CD4-positive, alpha-beta T cell treated with Interleukin-6 for 4 hours (primary cell): ENCODE measurements at regions not wholly inside any gene's neighbourhood (a gene's known extent, or its start where the extent isn't known, plus 50 kb on each side); places are given as distances from the start of the nearest gene placed in this dataset.
"Not testable (repeated sequence)": the region's sequence is repeated elsewhere in the genome, so short reads cannot be mapped to it uniquely, and the experiment has no call there.

Source experiments
- DNase-seq: peaks from one replicate; pipeline ENCODE4 v3.0.0-alpha.2; 2020; ENCODE audit warnings: mixed read lengths

DNA sequence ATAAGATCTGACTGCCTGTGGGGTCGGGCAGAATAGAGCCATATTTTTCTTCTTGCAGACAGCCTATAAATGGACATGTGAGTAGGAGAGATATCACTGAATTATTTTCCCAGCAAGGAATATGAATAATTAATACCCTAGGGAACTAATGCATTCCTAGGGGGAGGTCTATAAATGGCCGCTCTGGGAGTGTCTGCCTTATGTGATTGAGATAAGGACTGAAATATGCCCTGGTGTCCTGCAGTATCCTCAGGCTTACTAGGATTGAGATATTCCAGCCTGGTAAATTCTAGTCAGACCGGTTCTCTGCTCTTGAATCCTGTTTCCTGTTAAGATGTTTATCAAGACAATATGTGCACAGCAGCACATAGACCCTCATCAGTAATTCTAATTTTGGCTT, 1399.4 kb downstream of the GATA3 start:
- DNase-seq, result not testable (repeated sequence)

DNA sequence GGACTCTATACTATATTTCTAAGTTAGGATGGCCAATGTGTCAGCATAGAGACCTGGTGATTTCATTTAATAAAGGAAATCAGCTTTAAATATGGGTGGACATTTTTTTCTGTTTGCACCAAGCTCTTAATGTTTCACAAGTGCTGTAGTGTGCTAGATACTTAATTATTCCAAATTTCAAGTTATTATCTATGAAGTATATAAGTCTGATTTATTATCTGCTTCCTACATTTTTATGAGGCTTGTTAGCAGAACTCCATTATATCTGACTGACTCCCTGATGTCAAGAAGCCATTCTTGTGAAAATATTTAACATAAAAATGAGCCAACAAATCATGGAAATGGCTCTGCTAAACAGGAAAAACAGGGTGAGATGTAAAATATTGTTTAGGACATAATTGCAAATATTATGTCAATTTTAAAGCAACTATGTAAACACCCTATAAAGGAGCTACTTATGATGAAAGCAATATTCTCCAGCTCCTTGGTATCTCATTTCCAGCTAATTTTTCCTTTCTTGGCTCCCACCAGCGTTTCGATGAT, 1415.2 kb downstream of the GATA3 start:
- no peak for DNase-seq

DNA sequence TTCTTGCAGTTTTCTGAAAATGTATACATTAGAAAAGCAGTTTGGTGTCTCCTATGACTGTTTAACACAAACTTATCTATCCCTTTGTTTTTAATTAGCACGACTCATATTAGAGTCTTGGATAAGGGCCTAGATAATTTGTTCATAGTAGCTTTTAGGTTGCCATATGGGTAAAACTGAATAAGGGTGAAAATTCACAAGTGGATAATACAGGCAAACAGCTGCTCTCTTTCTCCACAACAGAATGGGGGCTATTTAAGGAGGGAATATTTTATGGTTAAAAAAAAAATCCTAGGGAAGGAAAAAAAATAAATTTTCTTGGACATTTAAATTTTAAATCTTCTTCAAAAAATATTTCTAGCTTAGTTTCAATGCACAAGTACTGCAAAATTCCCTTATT, 1416.1 kb downstream of the GATA3 start:
- DNase-seq, result no peak

DNA sequence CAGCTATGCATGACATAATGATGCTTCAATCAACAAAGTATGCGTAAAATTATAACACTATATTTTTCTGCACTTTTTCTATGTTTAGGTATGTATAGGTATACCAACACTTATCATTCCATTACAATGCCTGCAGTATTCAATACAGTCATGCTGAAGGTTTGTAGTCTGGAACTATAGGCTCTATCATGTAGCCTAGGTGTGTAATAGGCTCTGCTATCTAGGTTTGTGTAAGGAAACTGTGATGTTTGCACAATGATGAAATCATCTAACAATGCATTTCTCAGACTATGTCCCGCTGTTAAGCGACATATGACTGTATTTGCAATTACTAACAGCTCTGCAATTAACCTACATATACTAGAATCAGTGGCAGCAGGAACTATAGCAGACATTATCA, 1447.5 kb downstream of the GATA3 start:
- DNase-seq, result no peak

DNA sequence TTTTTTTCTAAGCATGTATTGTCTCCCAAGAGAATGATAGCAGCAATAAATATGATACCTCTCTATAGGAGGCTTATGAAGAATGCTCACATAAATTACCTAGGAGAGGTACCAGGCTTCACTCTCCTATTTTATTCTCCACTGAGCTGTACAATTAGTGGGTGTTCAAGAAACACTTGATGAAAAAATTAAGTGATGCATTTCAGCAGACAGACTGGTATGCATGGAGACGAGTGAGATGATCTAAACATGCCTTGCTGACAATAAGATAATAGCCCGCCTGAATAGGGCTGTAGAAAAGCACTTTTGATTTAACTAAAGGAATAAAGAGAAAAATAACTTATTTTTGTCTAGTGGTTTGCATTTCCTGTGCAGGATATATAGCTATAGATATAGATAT, 1449.7 kb downstream of the GATA3 start:
- no peak for DNase-seq

DNA sequence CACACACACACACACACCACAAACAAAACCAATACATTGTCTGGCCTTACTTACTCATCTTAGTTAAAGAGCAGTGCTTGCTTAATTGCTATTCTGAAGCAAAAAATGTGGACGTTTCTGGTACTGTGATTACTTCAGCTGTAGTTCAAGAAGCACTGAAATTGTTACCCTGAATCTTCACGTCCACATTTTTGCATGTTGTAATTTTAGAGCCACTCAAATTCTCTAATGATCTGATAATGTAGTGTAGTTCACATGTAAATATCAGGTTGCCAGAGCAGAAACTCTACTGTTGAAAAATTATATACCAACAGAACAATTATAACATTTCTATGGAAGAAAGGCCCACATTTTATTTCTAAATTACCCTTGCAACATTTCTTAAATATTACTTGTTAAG, 1451.1 kb downstream of the GATA3 start:
- no peak for DNase-seq

DNA sequence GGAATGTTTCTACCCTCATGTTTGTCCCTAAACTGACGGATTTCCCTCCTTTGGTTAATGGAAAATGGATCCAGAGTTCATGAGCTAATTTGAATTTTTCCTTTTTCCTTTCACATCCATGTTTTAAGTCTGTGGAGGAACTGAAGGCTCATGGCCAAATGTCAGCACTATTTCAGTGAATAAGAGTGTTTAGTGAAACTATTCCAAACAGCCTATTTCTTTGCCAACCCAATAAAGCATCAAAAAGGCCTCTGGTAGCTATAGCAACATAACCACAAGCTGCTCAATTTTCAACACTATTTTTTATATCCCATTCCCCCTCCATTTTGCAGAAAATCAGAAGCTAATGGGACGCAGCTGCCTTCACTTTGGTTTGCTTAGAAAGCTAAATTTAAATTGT, 1454.1 kb downstream of the GATA3 start:
- no peak for DNase-seq

DNA sequence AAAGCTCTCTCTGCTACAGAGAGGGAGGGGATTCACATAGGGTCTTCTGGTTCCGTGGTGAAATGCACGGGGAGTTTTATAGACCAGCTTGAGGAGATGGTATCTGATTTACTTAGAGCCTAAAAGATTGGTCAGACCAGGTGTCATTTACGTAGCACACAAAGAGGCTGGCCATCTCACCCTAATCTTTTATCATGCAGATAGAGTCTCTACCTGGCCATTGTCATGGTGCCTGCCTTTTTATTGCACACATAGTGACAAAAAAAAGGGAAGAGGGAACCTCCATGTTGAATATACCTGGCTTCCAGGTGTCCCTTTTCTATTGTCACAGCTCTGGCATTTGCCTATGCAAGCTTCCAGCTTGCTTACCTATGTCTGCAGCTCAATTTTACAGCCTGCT, 1456.1 kb downstream of the GATA3 start:
- no peak for DNase-seq

DNA sequence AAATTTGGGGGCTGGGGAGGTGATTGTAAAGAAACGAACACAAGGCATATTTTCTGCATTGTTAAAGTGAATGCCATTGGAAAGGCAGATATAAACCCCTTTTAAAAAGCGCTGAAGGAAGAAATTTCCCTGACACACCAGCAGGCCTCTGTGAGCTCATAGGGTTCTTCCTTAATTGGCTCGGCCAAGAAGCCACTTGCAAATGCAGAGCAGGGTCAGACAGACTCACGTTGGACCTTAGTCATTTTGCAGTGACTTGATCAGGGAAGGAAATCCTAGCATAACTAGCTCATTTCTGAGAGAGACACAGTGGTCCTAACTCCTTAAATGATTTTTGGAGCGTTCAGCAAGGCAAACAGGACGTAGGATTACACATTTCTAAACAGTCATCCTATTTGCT, 1461.4 kb downstream of the GATA3 start:
- no peak for DNase-seq

DNA sequence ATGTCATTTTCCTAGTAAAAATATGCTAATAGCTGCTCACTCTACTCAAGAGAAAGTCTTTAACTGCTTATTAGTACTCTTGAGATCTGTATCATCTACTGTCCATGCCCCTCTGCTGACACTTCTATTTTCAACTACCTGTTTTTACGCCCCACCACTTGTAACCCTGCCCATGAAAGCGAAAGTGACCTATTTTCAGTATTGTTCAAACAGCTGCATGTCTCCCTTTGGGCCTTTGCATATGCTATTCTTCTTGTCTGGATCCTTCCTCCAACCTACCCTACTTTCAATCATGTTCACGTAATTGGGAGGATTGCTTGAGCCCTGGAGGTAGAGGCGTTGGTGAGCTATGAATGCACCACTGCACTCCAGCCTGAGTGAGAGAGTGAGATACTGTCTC, 1481.3 kb downstream of the GATA3 start:
- DNase-seq, result no peak

DNA sequence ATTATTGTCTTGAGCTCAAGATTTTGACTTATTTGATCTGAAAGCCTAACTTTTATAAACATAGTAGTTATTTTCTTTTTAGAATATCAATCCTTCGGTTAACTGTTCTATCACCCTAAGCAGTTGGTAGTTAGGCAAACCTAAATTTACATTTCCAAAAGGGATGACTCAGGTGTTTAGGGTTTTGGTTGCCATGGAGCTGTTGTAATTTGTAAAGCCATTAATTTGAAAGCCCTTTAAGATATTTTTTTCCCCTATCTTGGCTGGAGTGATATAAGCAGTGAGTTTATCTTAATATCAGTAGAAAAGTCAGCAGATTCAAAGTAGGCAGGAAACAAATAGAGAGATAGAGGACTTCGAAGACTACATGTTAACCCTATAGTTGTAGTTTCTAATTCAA, 1472.6 kb upstream of the CELF2 start:
- DNase-seq, result no peak

DNA sequence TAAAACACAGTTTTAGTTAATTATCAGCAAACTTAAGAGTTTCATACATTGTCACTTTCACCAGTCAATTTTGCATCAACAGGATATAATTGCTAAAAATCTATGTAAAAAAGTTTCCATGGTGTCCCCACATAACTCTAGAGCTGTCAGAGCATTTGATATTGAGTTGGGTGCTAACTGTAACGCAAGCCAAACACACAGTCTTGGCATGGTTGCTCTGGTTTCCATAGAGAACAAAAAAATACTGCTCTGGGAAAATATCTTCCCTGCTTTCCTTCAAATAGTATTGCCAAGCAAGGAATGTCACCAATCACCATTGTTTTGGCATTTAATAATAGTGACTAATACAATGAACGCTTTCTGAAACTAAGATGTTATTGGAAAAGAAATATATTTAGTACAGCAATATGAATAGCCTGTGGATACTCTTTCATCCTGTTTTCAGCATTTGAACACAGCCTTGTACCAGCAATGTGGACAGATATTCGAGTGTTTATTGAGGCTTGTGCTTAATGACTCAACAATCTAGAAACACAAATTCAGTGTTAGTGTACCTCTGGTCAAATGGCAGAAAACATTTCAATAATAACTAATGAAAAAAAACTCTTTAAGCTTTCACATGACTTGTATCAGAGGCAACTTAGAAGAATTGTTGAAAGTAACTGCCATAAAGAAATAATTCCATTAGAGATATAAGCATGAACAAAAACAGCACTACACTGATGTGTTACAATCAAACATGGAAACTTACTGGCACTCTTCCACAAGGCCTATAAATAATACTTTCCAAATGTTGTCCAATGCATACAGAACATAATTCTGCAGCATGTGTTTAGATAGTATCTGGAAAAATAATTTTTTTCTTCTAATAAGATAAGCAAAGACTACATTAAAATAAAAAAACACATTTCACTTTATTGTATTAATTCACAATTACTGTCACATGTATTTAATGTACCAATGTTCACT, 1469.5 kb upstream of the CELF2 start:
- DNase-seq, result no peak

DNA sequence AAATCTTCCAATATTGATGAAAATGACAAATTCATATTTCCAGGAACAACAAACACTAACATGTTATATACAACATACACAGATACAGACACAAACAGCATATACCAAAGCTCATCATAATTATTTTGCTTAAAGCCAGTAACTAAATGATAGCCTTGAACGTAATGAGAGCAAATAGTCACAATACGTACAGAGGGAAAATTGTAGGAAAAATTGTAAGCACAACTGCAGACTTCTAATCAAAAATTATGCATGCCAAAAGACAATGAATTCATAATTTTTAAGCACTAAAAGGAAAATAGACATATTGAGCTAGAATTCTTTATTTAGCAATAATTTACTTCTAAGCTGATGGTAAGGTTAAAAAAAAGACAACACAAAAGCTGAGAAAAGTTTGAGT, 1466.9 kb upstream of the CELF2 start:
- no peak for DNase-seq

DNA sequence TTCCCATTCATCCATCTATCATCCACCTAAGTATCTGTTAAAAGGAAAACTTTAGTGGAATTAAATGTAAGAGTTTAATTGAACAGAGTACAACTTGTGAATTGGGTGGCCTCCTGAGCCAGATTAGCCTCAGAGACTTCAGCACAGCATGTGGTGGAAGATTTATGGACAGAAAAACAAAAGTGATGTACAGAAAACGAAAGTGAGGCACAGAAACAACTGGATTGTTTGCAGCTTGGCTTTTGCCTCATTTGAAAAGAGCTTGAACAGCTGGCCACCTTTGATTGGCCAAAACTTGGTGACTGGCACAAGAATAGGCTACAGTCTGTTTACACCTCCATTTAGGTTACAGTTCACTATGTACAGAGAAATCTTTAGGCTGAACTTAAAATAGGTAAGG, 1463.4 kb upstream of the CELF2 start:
- no peak for DNase-seq

DNA sequence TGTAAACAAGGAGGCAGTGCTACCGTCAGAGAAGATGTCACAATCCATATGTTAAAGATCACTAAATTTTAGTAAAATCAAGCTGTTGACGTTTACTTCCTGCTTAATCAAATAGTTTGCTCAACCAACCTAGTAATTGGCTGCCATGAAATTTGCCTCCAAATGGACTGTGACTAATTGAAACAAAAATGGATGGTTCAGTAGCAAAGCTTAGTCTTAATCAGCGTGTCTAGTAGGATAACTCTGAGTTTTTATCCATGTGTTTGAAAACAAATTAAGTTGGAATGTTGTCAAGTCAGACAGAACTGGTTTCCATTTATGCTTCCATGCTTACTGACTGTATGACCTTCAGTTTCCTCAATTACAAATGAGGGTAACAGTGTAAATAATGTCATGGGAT, 1456.7 kb upstream of the CELF2 start:
- DNase-seq, result no peak

DNA sequence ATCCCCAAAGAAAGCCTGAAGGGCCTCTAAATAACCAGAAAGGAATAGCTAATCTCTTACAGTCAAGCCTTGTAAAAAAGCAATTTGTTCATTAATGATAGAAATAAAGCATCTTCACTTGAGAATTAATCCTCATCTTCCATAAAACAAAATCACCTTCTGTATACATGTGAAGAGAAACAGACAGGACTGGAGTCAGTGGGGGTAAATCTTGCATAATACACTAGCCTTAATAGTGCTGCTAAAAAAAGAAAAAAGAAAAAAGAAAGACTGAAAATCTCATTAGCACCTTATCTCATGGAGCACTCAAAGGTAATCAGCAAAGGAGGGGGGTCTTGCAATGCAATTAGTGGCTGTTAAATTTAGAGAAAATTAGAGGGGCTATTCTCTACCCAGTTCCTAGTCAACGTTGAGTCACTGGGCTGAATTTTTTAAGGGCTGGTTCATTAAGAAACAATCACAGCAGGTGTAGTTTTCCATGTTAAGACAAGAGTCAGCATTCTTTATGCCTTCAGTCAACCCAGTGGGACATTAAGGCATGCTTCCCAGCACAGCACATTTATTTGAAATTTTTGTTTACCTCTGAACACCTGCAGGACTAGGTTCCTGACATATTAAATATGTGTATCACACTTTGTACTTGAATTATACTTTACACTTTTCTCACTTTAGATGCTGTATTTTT, 1455.7 kb upstream of the CELF2 start:
- DNase-seq, result no peak

DNA sequence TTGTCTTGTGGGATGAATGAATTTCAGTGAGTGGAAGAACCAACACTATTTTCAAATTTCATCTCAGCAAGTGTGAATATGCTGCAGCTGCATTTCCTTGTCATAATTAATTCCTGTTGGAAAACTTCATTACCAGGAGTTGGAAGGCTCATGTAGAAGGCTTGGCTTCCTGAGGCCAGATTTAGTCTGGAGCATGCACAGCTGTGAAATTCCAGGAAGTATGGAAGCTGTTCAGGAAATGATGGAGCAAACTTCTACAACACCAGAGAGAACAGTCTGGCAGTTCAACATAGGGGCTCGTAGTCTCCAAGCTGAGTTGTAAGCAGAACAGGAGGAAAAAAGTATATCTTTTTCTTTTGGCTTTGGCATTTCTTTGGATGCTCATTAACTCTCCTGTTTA, 1439.9 kb upstream of the CELF2 start:
- DNase-seq, result no peak

DNA sequence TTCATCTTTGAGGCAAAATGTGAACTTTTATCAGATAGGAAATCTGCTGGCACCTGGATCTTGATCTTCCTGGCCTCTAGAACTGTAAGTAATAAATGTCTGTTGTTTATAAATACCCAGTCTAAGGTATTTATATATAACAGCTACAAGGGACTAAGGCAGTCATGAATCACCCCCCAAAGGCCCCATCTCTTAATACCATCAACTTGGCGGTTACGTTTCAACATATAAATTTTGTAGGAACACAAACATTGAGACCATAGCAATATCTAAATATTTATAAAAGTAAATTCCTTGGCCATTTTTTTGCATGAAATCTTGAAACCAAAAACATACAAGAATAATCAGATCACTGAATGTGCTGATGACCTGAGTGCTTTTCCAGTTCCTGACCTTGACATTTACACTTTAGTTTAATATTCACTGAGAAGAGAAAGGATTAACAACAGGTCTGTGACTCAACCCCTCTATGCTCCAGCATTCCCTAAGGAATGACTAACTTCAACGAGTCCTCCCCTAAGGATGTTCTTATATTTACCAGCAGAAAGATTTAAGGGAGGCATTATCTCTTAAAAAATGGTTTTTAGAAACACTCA, 1438.5 kb upstream of the CELF2 start:
- DNase-seq, result no peak

DNA sequence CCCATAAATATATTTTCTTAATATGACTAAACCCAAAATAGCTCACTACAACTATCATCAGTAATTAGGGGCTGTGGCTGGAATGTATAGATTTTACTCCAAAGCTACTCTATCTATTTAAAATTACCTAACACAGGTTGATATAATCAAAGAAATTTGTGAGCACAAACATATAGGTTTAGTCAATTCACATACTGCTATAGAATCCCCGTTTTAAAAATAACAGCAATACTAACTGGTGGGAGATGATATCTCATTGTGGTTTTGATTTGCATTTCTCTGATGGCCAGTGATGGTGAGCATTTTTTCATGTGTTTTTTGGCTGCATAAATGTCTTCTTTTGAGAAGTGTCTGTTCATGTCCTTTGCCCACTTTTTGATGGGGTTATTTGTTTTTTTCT, 1434.9 kb upstream of the CELF2 start:
- not testable (repeated sequence) for DNase-seq

DNA sequence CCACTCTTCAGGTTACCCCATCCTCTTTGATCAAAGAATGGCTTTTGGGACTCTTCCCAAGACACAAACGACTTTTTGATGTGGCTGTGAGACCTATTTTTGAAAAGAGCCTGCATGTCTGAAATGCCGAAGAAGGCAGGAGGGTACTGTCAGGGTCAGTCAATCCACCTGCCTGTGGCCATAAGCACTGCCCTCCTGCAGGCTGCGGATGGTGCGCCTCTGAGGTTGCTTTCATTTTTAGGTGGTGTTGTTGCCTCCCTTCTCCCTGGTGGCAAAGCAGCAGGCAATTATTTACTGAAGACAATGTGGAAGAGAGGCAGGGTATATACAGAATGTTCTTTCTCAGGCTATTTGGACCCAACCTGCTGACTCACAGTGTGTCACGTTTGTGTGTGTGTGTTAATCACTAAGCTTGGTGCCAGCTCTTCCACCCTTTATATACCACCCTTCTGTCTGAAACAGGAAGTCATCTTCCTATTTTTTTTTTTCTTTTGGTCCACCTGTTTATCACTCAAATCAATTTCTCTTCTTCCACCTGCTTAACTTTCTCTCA, 1421.2 kb upstream of the CELF2 start:
- no peak for DNase-seq

DNA sequence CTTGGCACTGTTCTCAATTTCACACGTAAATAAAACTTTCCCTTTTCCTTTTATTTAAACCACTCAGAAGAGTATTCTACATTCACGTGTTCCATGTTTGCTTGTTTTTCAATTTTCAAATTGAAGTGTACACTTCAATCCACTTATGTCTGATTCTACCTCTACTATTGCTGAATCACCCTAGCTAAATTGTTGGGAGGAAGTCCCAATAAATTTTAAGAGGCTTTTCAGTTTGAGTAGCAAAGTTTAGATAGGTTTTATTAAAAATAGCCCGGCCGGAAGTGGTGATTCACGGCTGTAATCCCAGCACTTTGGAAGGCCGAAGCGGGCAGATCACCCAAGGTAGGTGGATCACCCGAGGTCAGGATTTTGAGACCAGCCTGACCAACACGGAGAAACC, 1414.7 kb upstream of the CELF2 start:
- no peak for DNase-seq

DNA sequence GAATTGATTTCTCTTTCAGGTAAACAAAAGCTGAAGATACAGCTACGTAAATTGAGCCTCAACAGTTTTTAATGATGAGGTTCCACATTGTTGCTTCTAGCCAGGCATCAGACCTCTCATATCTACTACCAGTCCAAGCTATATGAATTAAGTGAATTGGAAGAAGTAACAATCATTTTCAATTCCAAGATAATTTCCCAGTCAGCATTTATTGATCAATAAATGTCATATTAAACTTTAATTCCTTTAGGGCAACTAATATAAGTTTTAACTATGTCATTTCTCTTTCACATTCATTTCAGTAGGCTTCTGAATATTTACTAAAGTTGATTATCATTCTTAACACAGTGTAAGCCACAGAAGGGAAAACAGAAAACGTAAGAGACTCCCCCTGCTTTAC, 1413.7 kb upstream of the CELF2 start:
- DNase-seq, result no peak

DNA sequence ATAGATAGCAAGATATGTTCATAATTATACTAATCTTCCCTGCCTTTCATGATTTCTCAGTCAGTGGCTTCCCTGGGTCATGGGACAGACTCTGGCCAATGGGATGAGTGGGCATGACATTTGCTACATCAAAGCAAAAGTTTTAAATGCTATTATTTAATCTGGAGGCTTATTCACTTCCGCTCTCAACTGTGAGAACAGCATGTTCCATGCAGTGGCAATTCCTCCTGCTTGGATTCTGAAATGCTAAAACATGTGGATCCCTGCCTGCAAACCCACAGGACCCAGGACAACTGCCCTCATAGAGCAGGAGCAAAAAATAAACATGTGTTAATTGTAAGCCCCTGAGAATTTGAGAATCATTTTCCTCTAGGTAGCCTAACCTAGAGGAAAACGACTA, 1412.4 kb upstream of the CELF2 start:
- no peak for DNase-seq
